Stimulated activated CD8-positive, alpha-beta memory T cell treated with anti-CD3 and anti-CD28 coated beads, Interleukin-2, amount 100 ng/mL, for 48 hours (primary cell): ENCODE measurements at regions not wholly inside any gene's neighbourhood (a gene's known extent, or its start where the extent isn't known, plus 50 kb on each side); places are given as distances from the start of the nearest gene placed in this dataset.
A peak's percentile ranks its signal among the peaks of the same experiment; 100 is the strongest.

ENCODE experiments used
- DNase-seq, 2 donors: peaks; one replicate each; pipeline ENCODE4 v3.0.0-alpha.2; 2020; ENCODE audit warnings: low read depth in 2 of 2

GRCh38 chr2:236317938-236318396 lies 53.8 kb upstream of the ASB18 start:
- no peak for DNase-seq

GRCh38 chr2:236318401-236318800 lies 54.2 kb upstream of the ASB18 start:
- DNase-seq: no peak

- no peak for DNase-seq
These were observed 54.8 kb upstream of the ASB18 start for GRCh38 chr2:236319036-236319435.

GRCh38 chr2:236321415-236321814 lies 57.2 kb upstream of the ASB18 start:
- DNase-seq: no peak

- no peak for DNase-seq
These were observed 69.4 kb upstream of the ASB18 start for GRCh38 chr2:236333417-236334121.

GRCh38 chr2:236334122-236334876 lies 70.1 kb upstream of the ASB18 start:
- no peak for DNase-seq

- no peak for DNase-seq
These were observed 71.7 kb upstream of the ASB18 start for GRCh38 chr2:236335696-236336574.

GRCh38 chr2:236336575-236337464 lies 72.6 kb upstream of the ASB18 start:
- no peak for DNase-seq

- no peak for DNase-seq
These were observed 73.5 kb upstream of the ASB18 start for GRCh38 chr2:236337465-236338325.

GRCh38 chr2:236338495-236339184 lies 74.4 kb upstream of the ASB18 start:
- DNase-seq: no peak

- DNase-seq: no peak
These were observed 76.0 kb upstream of the ASB18 start for GRCh38 chr2:236340251-236340650.

GRCh38 chr2:236341067-236341466 lies 76.9 kb upstream of the ASB18 start:
- DNase-seq: no peak

GRCh38 chr2:236341721-236342120 lies 77.5 kb upstream of the ASB18 start:
- no peak for DNase-seq

- no peak for DNase-seq
These were observed 78.3 kb upstream of the ASB18 start for GRCh38 chr2:236342507-236342906.

GRCh38 chr2:236342951-236343350 lies 78.7 kb upstream of the ASB18 start:
- DNase-seq: no peak

- peak in 1 of 2 donors; percentile 17 for DNase-seq
These were observed 79.4 kb upstream of the ASB18 start for GRCh38 chr2:236343400-236344161.

GRCh38 chr2:236344446-236344845 lies 80.2 kb upstream of the ASB18 start:
- no peak for DNase-seq

GRCh38 chr2:236345081-236345714 lies 81.0 kb upstream of the ASB18 start:
- DNase-seq: no peak
